H1 (cell line): ENCODE measurements at regions not wholly inside any gene's neighbourhood (a gene's known extent, or its start where the extent isn't known, plus 50 kb on each side); places are given as distances from the start of the nearest gene placed in this dataset.

Experiments used
- EGR1 ChIP-seq: IDR thresholded peaks from 2 replicates; pipeline ENCODE4 v1.6.1; 2011; ENCODE audit warnings: low read depth, low read length, borderline replicate concordance
- EZH2 ChIP-seq: fragments of 200-600 bp; sonication (generic); IDR thresholded peaks from 2 replicates; pipeline ENCODE4 v1.7.1; 2012; ENCODE audit warnings: low read depth, mild to moderate bottlenecking, moderate library complexity, low read length, inconsistent platforms; ENCODE audit not compliant: severe bottlenecking
- GABPA ChIP-seq: IDR thresholded peaks from 2 replicates; pipeline ENCODE4 v1.6.1; 2011; ENCODE audit warnings: mild to moderate bottlenecking, low read length, moderate library complexity, borderline replicate concordance; ENCODE audit not compliant: insufficient read depth
- JUN ChIP-seq: IDR thresholded peaks from 2 replicates; pipeline ENCODE4 v1.6.1; 2011; ENCODE audit warnings: low read depth, mild to moderate bottlenecking, improper control_type of control experiment, low read length
- PHF8 ChIP-seq: fragments of 200-600 bp; sonication (generic); conservative IDR thresholded peaks from 2 replicates; pipeline ENCODE4 v1.7.1; 2012; ENCODE audit warnings: low read depth, mild to moderate bottlenecking, inconsistent platforms, low read length, moderate library complexity
- POLR2A ChIP-seq, 2 experiments: IDR thresholded peaks; 1 replicate in 1 of 2; 2 replicates in 1 of 2; pipeline ENCODE4 v1.6.1; 2011; ENCODE audit warnings: low read depth in 2 of 2, low read length in 2 of 2, mild to moderate bottlenecking in 2 of 2; ENCODE audit errors: control extremely low read depth in 1 of 2
- SIRT6 ChIP-seq: IDR thresholded peaks from one replicate; pipeline ENCODE4 v1.7.1; 2012; ENCODE audit warnings: low read length, inconsistent platforms
- SIX5 ChIP-seq: IDR thresholded peaks from 2 replicates; pipeline ENCODE4 v1.6.1; 2011; ENCODE audit warnings: mild to moderate bottlenecking, low read depth, low read length
- TF ChIP-seq, protein P1 (sequence below): IDR thresholded peaks from 2 replicates; pipeline ENCODE4 v1.6.1; 2011; ENCODE audit warnings: low read length, improper control_type of control experiment

DNA sequence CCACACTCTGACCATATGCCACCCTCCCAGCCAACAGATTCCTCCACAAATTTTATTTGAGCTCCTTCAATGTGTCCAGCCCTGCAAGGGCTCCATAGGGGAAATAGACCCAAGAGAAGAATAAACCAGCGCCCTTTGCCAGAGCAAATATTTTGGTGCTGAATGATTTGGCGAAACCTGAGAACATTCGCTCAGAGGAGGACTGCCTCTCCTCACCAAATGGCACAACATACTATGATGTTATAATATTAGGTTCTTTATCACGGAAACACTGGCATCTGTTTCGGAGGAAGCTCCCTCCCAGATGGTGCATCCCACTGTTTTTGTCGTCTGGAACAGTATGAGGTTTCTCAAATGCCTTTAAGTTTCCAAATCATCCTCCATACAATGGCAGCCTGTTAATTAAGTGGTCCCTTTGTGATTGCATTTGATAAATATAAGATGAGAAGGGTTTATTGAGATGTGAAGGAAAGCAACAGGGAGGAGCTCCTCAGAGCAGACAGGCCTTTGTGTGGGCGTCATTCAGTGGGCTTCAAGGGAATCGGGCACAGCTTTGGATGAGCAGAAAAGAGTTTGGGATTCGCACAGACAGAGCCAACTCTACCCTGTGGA, 139.1 kb upstream of the ADRA1B start (continued):
- TF ChIP-seq JUN = no peak
- TF ChIP-seq, protein P1, sequence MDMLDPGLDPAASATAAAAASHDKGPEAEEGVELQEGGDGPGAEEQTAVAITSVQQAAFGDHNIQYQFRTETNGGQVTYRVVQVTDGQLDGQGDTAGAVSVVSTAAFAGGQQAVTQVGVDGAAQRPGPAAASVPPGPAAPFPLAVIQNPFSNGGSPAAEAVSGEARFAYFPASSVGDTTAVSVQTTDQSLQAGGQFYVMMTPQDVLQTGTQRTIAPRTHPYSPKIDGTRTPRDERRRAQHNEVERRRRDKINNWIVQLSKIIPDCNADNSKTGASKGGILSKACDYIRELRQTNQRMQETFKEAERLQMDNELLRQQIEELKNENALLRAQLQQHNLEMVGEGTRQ = no peak
- TF ChIP-seq SIX5 = no peak
- TF ChIP-seq GABPA = no peak
- TF ChIP-seq PHF8 = no peak
- TF ChIP-seq EZH2 = no peak
- no peak for TF ChIP-seq EGR1
- TF ChIP-seq POLR2A (IDR thresholded peaks at IDR 0.05; ENCODE audit: control extremely low read depth in 1 of 2, low read depth in 2 of 2, low read length in 2 of 2) = no peak
- TF ChIP-seq SIRT6 = no peak
